ENCODE measurements at regions not wholly inside any gene's neighbourhood (a gene's known extent, or its start where the extent isn't known, plus 50 kb on each side); places are given as distances from the start of the nearest gene placed in this dataset.

DNA sequence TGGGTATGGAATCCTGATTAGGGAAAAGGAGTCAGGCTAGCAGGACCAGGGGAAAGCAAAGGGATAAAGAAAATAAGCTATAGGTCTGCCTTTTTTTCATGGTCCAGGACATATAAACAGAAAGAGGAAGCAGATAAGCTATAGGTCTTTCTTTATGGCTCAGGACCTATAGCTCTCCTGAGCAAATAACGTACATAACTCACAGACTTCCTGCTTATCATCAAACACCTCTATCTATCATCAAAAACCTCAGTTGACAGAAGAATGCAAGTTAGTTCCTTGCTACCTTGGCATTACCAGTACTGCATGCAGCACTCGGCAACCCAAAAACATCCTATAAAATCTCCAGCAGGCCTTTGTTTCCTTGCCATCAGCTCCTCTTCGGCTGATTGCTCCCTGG is 238.7 kb upstream of the OR4E1 start:
- DNase-seq (ENCODE audit: low read depth, low spot score) (no peak), FAIRE-seq (no peak), ATAC-seq (no peak)
- ChIA-PET RAD21 (ENCODE audit: unreplicated experiment) (no interaction called here), POLR2A (no interaction called here), CTCF (interaction anchor here (0.9 to 2.3 kb wide), 4 partner anchors 9 to 126 kb away, joined by 3 to 17 read pairs (median 4); no protein-coding TSS in a partner anchor), SMC1A (ENCODE audit: uncharacterized antibody, unreplicated experiment) (interaction anchor here (1.8 kb wide), 1 partner anchor 66 kb away, joined by 6 read pairs; no protein-coding TSS in a partner anchor)
- Histone ChIP-seq H3K27me3 (replicated peaks in 1 of 2; ENCODE audit: control insufficient read depth in 2 of 2, insufficient read depth in 2 of 2, low read length in 1 of 2) (no peaks in the 10 kb centered on the region), H3K9me3 (replicated peaks; ENCODE audit: control insufficient read depth, insufficient read depth, low read length) (no peaks in the 10 kb centered on the region), H3K4me2 (ENCODE audit: control insufficient read depth, insufficient read depth) (no peak overlapping the region), H3K27ac (ENCODE audit: control insufficient read depth, insufficient read depth) (no peak overlapping the region), H2AFZ (ENCODE audit: control insufficient read depth, low read depth, low read length) (no peak overlapping the region), H4K20me1 (ENCODE audit: control insufficient read depth, insufficient read depth) (no peaks in the 10 kb centered on the region), H3K9ac (ENCODE audit: control insufficient read depth, insufficient read depth, low read length) (no peak overlapping the region), H3K4me3 (no peak overlapping the region), H3K4me1 (ENCODE audit: control insufficient read depth, insufficient read depth, low read length) (no peaks in the 10 kb centered on the region), H3K79me2 (ENCODE audit: control insufficient read depth, insufficient read depth, low read length) (no peaks in the 10 kb centered on the region), H3K36me3 (ENCODE audit: control insufficient read depth in 2 of 2, insufficient read depth in 2 of 2, low read length in 1 of 2) (no peaks in the 10 kb centered on the region)
- intact Hi-C loops (cut with micrococcal nuclease; ENCODE audit: unreplicated experiment) (no loop called here), in situ Hi-C loops (cut with MboI) (no loop called here)
- 19% methylated on average over 3 of the region's 3 CpGs for WGBS (ENCODE audit: insufficient coverage, insufficient replicate concordance, low lambda C conversion rate, missing lambda C conversion rate)
- no TSS peak for BruUV-seq (replicated peaks)
- TF ChIP-seq HDGF (IDR thresholded peaks at IDR 0.05) (no peak), KDM1A (IDR thresholded peaks at IDR 0.05; ENCODE audit: borderline replicate concordance) (no peak), IKZF2 (IDR thresholded peaks at IDR 0.05) (no peak), SMAD1 (IDR thresholded peaks at IDR 0.05; ENCODE audit: low read depth, partially characterized antibody) (no peak), STAT1 (conservative IDR thresholded peaks at IDR 0.05) (no peak), ZZZ3 (IDR thresholded peaks at IDR 0.05; ENCODE audit: control insufficient read depth, insufficient read length, low read depth) (no peak), WRNIP1 (IDR thresholded peaks at IDR 0.05; ENCODE audit: borderline replicate concordance, low read depth, low read length) (no peak), ATF7 (IDR thresholded peaks at IDR 0.05; ENCODE audit: low read depth) (no peak), PAX5 (IDR thresholded peaks at IDR 0.05; ENCODE audit: borderline replicate concordance, low read depth, low read length) (no peak), TBL1XR1 (IDR thresholded peaks at IDR 0.05; ENCODE audit: low read depth, low read length) (no peak), EED (IDR thresholded peaks at IDR 0.05; ENCODE audit: low read depth) (no peak), ZNF384 (IDR thresholded peaks at IDR 0.05; ENCODE audit: borderline replicate concordance, low read depth, low read length) (no peak), CHD1 (IDR thresholded peaks at IDR 0.05; ENCODE audit: low read depth, low read length) (no peak), BHLHE40 (IDR thresholded peaks at IDR 0.05; ENCODE audit: borderline replicate concordance in 1 of 2, low read depth in 2 of 2, low read length in 1 of 2) (no peak), NR2F1 (conservative IDR thresholded peaks at IDR 0.05) (no peak)
- TF ChIP-seq, protein P1, sequence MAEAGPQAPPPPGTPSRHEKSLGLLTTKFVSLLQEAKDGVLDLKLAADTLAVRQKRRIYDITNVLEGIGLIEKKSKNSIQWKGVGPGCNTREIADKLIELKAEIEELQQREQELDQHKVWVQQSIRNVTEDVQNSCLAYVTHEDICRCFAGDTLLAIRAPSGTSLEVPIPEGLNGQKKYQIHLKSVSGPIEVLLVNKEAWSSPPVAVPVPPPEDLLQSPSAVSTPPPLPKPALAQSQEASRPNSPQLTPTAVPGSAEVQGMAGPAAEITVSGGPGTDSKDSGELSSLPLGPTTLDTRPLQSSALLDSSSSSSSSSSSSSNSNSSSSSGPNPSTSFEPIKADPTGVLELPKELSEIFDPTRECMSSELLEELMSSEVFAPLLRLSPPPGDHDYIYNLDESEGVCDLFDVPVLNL (IDR thresholded peaks at IDR 0.05; ENCODE audit: low read depth, low read length): no peak
- TF ChIP-seq, protein P2, sequence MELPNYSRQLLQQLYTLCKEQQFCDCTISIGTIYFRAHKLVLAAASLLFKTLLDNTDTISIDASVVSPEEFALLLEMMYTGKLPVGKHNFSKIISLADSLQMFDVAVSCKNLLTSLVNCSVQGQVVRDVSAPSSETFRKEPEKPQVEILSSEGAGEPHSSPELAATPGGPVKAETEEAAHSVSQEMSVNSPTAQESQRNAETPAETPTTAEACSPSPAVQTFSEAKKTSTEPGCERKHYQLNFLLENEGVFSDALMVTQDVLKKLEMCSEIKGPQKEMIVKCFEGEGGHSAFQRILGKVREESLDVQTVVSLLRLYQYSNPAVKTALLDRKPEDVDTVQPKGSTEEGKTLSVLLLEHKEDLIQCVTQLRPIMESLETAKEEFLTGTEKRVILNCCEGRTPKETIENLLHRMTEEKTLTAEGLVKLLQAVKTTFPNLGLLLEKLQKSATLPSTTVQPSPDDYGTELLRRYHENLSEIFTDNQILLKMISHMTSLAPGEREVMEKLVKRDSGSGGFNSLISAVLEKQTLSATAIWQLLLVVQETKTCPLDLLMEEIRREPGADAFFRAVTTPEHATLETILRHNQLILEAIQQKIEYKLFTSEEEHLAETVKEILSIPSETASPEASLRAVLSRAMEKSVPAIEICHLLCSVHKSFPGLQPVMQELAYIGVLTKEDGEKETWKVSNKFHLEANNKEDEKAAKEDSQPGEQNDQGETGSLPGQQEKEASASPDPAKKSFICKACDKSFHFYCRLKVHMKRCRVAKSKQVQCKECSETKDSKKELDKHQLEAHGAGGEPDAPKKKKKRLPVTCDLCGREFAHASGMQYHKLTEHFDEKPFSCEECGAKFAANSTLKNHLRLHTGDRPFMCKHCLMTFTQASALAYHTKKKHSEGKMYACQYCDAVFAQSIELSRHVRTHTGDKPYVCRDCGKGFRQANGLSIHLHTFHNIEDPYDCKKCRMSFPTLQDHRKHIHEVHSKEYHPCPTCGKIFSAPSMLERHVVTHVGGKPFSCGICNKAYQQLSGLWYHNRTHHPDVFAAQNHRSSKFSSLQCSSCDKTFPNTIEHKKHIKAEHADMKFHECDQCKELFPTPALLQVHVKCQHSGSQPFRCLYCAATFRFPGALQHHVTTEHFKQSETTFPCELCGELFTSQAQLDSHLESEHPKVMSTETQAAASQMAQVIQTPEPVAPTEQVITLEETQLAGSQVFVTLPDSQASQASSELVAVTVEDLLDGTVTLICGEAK (IDR thresholded peaks at IDR 0.05; ENCODE audit: borderline replicate concordance): no peak
- TF ChIP-seq, protein P3, sequence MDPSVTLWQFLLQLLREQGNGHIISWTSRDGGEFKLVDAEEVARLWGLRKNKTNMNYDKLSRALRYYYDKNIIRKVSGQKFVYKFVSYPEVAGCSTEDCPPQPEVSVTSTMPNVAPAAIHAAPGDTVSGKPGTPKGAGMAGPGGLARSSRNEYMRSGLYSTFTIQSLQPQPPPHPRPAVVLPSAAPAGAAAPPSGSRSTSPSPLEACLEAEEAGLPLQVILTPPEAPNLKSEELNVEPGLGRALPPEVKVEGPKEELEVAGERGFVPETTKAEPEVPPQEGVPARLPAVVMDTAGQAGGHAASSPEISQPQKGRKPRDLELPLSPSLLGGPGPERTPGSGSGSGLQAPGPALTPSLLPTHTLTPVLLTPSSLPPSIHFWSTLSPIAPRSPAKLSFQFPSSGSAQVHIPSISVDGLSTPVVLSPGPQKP (IDR thresholded peaks at IDR 0.05; ENCODE audit: low read depth, low read length): no peak
